Breast epithelium (tissue), 3 donors: ENCODE measurements at regions not wholly inside any gene's neighbourhood (a gene's known extent, or its start where the extent isn't known, plus 50 kb on each side); places are given as distances from the start of the nearest gene placed in this dataset.

ENCODE experiments used
- CTCF ChIP-seq, 3 donors: fragments of 450-650 bp; IDR thresholded peaks; one replicate each; pipeline ENCODE4 v1.5.1; 2016 to 2017; ENCODE audit warnings: antibody characterized with exemption in 3 of 3, mild to moderate bottlenecking in 3 of 3, moderate library complexity in 3 of 3
- POLR2A ChIP-seq: fragments of 450-650 bp; IDR thresholded peaks from one replicate; pipeline ENCODE4 v1.6.1; 2016; ENCODE audit warnings: antibody characterized with exemption, mild to moderate bottlenecking, moderate library complexity

- TF ChIP-seq POLR2A, result no peak
- no peak for TF ChIP-seq CTCF (IDR thresholded peaks at IDR 0.05)
Measured at GRCh38 chr17:49915670-49916069, 53.3 kb upstream of the DLX4 start.
